ENCODE measurements at regions not wholly inside any gene's neighbourhood (a gene's known extent, or its start where the extent isn't known, plus 50 kb on each side); places are given as distances from the start of the nearest gene placed in this dataset.
"Not testable (repeated sequence)": the region's sequence is repeated elsewhere in the genome, so short reads cannot be mapped to it uniquely, and the experiment has no call there.

DNA sequence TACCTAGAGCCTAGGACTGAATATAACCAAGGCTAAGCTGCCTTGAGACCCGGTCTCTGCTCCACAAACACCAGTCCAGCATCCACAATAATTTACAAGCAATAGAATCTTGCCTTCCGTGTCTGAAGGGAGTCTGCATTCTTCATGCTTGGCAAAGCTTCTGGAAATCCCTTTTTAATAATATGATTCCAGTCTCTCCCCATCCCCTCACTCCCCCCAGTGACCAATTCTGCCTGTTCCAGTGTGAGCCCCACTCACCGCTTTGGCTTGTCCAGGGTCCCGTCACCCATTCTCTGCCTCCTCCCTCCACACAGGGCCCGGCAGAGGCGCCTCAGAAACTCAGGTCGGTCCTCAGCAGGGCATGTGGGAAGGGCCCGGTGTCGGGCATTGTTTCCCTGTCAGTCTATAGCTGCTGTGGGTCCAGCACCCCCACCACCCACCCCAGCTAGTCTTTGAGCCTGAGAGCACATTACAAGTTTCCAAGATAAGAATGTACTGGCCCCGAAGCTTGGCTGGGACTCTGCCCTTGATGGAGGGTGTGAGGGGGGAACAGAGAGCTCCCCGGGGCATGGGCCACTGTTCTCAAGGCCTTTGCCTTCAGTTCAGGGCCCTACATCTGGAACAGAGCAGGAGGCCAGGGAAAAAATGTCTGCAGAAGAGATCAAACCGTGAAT, 129.7 kb upstream of the MYCN start:
- no peak for DNase-seq

- DNase-seq = no peak
Observed at GRCh38 chr2:15811367-15811766, 129.0 kb upstream of the MYCN start.

- no peak for DNase-seq
Observed at GRCh38 chr2:15812187-15812780, 128.1 kb upstream of the MYCN start.

GRCh38 chr2:15813481-15814266, 126.7 kb upstream of the MYCN start:
- no peak for DNase-seq

GRCh38 chr2:15814403-15814802, 125.9 kb upstream of the MYCN start:
- no peak for DNase-seq

DNA sequence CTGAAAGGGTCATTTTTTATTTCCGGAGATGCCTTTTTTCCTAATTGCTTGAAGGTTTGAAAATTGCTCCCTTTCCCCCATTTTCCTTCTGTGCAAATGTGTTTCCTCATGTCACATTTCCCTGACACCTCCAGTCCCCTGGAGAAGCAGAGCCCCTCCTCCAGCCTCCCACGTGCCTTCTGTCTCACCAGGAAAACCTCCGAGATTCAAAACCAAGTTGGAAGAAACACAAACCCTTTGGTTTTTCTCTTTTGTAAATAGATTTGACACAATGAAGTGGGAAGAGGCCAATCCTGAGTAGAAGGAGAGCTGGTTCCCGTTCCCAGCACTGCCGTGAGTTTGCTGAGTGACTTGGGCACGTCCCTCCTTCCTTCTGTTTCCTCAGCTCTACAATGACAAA, 125.4 kb upstream of the MYCN start:
- DNase-seq = no peak

DNA sequence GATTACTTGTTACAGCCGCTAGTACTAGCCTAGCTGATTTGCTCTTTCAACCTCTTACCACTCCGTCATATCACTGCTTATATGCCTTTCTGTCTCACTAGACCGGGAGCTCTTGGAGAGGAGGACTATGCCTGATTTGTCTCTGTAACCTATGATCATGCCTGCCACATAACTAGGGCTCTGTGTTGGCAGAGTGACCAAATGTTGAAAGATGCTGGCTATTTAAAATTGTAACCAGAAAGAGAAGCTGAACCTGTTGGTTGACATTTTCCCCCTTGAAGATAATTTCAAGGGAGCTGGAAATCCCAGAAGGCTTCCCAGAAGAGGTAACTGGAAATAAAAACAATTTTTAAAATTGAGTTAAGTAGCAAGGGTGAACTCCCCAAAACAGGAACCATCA, 124.1 kb upstream of the MYCN start:
- DNase-seq = no peak

- DNase-seq = no peak
Observed at GRCh38 chr2:15816674-15817406, 123.5 kb upstream of the MYCN start.

GRCh38 chr2:15817748-15818147, 122.6 kb upstream of the MYCN start:
- no peak for DNase-seq

GRCh38 chr2:15818318-15818753, 122.0 kb upstream of the MYCN start:
- DNase-seq = no peak

- DNase-seq = no peak
Observed at GRCh38 chr2:15818881-15819280, 121.5 kb upstream of the MYCN start.

GRCh38 chr2:15819562-15820256, 120.6 kb upstream of the MYCN start:
- DNase-seq = no peak

GRCh38 chr2:15820257-15820566, 120.1 kb upstream of the MYCN start:
- DNase-seq = no peak

DNA sequence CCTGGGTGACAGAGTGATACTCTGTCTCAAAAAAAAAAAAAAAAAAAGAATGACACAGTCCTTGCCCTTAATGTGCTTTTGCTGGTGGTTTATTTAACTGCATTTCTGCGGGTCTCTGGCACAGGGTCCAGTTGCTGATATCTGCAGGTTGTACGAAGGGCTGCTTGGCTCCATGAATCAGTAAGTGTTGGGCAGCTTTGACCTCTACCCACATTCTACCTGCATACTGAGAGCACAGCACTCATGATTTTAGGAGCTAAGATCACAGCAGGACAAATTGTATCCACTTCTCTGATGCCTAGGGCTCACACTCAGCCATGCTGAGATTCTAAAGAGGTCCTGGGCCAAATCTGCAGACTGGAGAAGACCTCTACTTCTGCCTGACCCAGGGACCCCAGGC, 119.4 kb upstream of the MYCN start:
- DNase-seq = no peak

GRCh38 chr2:15822151-15823044, 118.0 kb upstream of the MYCN start:
- DNase-seq = no peak

- no peak for DNase-seq
Observed at GRCh38 chr2:15823459-15824396, 116.6 kb upstream of the MYCN start.

GRCh38 chr2:15824467-15824866, 115.9 kb upstream of the MYCN start:
- not testable (repeated sequence) for DNase-seq

DNA sequence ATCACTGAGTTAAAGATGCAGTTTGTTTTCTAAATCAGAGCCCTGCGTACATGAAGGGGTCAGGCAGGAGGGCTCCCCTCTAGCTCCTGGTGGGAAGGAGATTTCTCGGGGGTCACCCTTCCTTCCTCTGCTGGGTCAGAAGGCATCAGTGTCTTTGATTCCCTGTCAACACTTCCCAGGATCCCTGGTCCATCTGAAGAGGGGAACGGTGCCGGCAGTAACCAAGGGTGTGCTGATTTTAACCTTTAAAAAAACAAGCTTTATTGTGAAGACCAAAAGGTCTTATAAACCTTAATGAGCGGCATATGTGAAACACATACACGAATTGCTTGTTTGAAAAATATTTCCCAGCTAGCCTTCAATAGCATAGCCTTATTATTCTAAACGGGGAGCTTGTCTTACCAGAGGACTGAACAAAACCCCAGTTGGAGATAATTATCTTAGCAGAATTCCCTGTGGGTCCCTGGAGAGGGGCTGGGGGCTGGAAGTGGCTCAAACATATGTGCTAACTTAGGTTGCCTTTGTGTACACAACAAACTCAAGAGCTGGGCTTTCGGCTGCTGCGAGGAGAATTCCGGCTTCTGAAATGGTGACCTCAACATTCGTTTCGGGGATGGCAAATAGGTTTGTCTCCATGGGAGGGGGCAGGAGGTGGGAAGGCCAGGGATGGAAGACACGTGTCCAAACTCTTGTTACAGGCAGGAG, 114.9 kb upstream of the MYCN start:
- DNase-seq = no peak

DNA sequence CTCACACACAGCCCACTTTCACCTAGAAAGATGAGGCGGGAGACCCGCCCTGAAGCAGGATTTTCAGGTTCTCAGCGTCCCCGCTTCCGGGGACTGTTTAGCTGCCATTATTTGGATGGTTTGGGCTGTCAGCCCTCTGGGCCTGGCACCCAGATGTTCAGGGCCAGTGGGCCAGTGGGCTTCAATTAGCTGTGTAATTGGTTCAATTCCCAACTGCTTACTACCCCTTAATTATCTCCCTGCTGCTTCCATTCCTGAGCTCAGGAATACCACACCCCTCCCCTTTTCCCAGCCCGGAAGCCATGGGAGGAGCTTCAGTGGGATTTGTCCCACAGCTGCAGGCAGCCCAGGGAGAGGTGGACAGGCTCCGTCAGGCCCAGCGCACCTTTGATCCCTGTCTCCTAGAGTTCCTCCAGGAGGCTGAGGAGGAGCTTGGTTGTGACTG, 114.1 kb upstream of the MYCN start:
- no peak for DNase-seq

DNA sequence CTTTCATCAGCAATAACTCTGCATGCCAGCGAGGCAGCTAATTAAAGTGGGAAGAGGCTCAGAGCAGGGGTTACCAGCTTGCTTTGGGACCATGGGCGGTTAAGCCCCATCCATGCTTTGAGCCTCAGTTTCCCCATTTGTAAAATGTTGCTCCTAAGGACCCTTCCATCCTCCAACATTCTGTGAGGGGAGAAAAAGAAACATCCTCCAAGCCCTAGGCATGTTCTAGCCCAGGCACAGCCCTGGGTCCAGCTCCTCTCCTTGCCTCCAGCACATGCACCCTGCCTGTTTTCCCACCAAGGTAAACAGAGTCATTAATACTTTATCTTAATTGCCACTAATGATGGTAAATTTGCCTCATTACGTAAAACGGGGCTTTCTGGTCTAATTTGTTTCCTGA, 113.3 kb upstream of the MYCN start:
- no peak for DNase-seq
